Activated B cell treated with CpG ODN at 0.5 μM for 24 hours (primary cell): ENCODE measurements at regions not wholly inside any gene's neighbourhood (a gene's known extent, or its start where the extent isn't known, plus 50 kb on each side); places are given as distances from the start of the nearest gene placed in this dataset.

Experiments
- ATAC-seq: fragments of 200-7000 bp; cut with Tn5 transposase; one replicate; pipeline ENCODE4 v1.10.0; 2021; ENCODE audit warnings: low read depth, mild to moderate bottlenecking, moderate library complexity
- CTCF ChIA-PET: fragments of 350-600 bp; sonication (Branson Sonifier 250); formaldehyde crosslinking; loops from one replicate; lab custom pipeline; 2021; ENCODE audit warnings: antibody characterized with exemption; lab: Charles Lee
- POLR2A ChIA-PET: fragments of 350-600 bp; sonication (Branson Sonifier 250); formaldehyde crosslinking; loops from one replicate; lab custom pipeline; 2021; ENCODE audit warnings: antibody characterized with exemption; lab: Charles Lee
- DNase-seq: peaks from one replicate; pipeline ENCODE4 v3.0.0; 2022
- H3K27ac Mint-ChIP-seq: one replicate; pipeline ENCODE4 v1.8.0; 2020; ENCODE audit warnings: mixed read lengths
- H3K27me3 Mint-ChIP-seq: one replicate; pipeline ENCODE4 v1.8.0; 2021; ENCODE audit warnings: mixed read lengths
- H3K36me3 Mint-ChIP-seq: one replicate; pipeline ENCODE4 v1.8.0; 2021; ENCODE audit warnings: low read depth, mixed read lengths
- H3K4me1 Mint-ChIP-seq: one replicate; pipeline ENCODE4 v1.8.0; 2021; ENCODE audit warnings: mixed read lengths
- H3K4me3 Mint-ChIP-seq: one replicate; pipeline ENCODE4 v1.8.0; 2020; ENCODE audit warnings: mild to moderate bottlenecking, mixed read lengths
- H3K9me3 Mint-ChIP-seq: one replicate; pipeline ENCODE4 v1.8.0; 2020; ENCODE audit warnings: mixed read lengths
- CTCF ChIP-seq: fragments of 200-600 bp; IDR thresholded peaks from one replicate; pipeline ENCODE4 v1.8.0; 2022; ENCODE audit warnings: antibody characterized with exemption, mild to moderate bottlenecking
- intact Hi-C: fragments of 100-400 bp; cut with micrococcal nuclease; formaldehyde crosslinking; loops from one replicate; pipeline ENCODE4 v1.15.1; 2024

- POLR2A ChIA-PET: no interaction called here
- Mint-ChIP-seq H3K4me3 (no peak overlapping the region), H3K4me1 (no peaks in the 10 kb centered on the region), H3K27ac (no peak overlapping the region), H3K27me3 (no peaks in the 10 kb centered on the region), H3K9me3 (peaks cover 5% of the 10 kb centered on the region), H3K36me3 (no peaks in the 10 kb centered on the region)
- intact Hi-C loops: no loop called here
- ATAC-seq: no peak
- TF ChIP-seq CTCF: no peak
- CTCF ChIA-PET: no interaction called here
- no peak for DNase-seq
These were observed 1024.2 kb downstream of the GRM8 start for GRCh38 chr7:126228356-126229061.

- no peak overlapping the region for H3K27ac Mint-ChIP-seq
- no peak for DNase-seq
- intact Hi-C loops: no loop called here
- no peak for ATAC-seq
- no peak overlapping the region for H3K4me3 Mint-ChIP-seq
- H3K36me3 Mint-ChIP-seq: no peaks in the 10 kb centered on the region
- ChIA-PET POLR2A (no interaction called here), CTCF (no interaction called here)
- no peak for TF ChIP-seq CTCF
- H3K9me3 Mint-ChIP-seq: peaks cover 3% of the 10 kb centered on the region
- H3K27me3 Mint-ChIP-seq: no peaks in the 10 kb centered on the region
- H3K4me1 Mint-ChIP-seq: no peaks in the 10 kb centered on the region
These were observed 1025.1 kb downstream of the GRM8 start for GRCh38 chr7:126227643-126228042.

DNA sequence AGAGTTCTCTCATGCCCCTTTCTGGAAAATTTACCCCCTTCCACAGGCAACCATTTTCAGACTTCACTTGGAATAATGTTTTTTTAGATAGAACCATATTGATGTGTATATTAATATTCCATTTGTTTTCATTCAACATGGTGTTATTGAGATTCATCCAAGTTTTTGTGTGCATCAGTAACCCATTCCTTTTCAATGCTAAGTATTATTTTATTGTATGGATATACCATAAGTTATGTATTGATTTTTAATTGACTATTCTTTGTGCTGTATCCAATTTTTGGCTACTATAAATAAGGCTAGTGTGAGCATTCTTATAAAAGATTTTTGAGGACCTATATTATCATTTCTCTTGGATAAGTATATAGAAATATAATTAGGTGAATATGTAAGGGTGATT lies 1025.7 kb downstream of the GRM8 start:
- POLR2A ChIA-PET: no interaction called here
- ATAC-seq (no peak), DNase-seq (no peak)
- peaks cover 4% of the 10 kb centered on the region for H3K9me3 Mint-ChIP-seq
- no peak overlapping the region for H3K27ac Mint-ChIP-seq
- H3K4me3 Mint-ChIP-seq: no peak overlapping the region
- no peaks in the 10 kb centered on the region for H3K4me1 Mint-ChIP-seq
- H3K27me3 Mint-ChIP-seq: no peaks in the 10 kb centered on the region
- CTCF ChIA-PET: no interaction called here
- no peak for TF ChIP-seq CTCF
- H3K36me3 Mint-ChIP-seq: no peaks in the 10 kb centered on the region
- intact Hi-C loops: no loop called here

GRCh38 chr7:126223729-126224128 lies 1029.0 kb downstream of the GRM8 start:
- CTCF ChIA-PET: no interaction called here
- no peak for DNase-seq
- POLR2A ChIA-PET: no interaction called here
- ATAC-seq: no peak
- H3K4me3 Mint-ChIP-seq: no peak overlapping the region
- intact Hi-C loops: no loop called here
- no peaks in the 10 kb centered on the region for H3K36me3 Mint-ChIP-seq
- no peak for TF ChIP-seq CTCF
- peaks cover 1% of the 10 kb centered on the region for H3K9me3 Mint-ChIP-seq
- no peak overlapping the region for H3K27ac Mint-ChIP-seq
- H3K27me3 Mint-ChIP-seq: no peaks in the 10 kb centered on the region
- no peaks in the 10 kb centered on the region for H3K4me1 Mint-ChIP-seq

DNA sequence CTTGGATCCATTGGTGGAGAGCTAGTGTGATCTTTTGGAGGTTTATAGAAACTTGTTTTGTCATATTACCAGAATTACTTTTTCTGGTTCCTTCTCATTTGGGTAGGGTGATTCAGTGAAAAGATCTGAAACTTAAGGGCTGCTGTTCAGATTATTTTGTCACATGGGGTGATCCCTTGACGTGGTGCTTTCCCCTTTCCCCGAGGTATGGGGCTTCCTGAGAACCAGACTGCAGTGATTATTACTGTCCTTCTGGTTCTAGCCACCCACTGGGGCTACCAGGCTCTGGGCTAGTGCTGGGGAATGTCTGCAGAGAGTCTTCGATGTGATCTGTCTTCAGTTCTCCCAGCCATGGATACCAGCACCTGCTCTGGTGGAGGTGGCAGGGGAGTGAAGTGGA lies 1030.0 kb downstream of the GRM8 start:
- DNase-seq (no peak), ATAC-seq (no peak)
- no peaks in the 10 kb centered on the region for H3K4me1 Mint-ChIP-seq
- peaks cover 1% of the 10 kb centered on the region for H3K9me3 Mint-ChIP-seq
- H3K27ac Mint-ChIP-seq: no peak overlapping the region
- H3K36me3 Mint-ChIP-seq: no peaks in the 10 kb centered on the region
- H3K27me3 Mint-ChIP-seq: no peaks in the 10 kb centered on the region
- H3K4me3 Mint-ChIP-seq: no peak overlapping the region
- ChIA-PET CTCF (no interaction called here), POLR2A (no interaction called here)
- TF ChIP-seq CTCF: no peak
- intact Hi-C loops: no loop called here
